IMR-90 (cell line): ENCODE measurements at regions not wholly inside any gene's neighbourhood (a gene's known extent, or its start where the extent isn't known, plus 50 kb on each side); places are given as distances from the start of the nearest gene placed in this dataset.

Source experiments
- BHLHE40 ChIP-seq: fragments of 150-350 bp; IDR thresholded peaks from 2 replicates; pipeline ENCODE4 v1.6.1; 2016; ENCODE audit warnings: mild to moderate bottlenecking, low read depth, low read length
- CEBPB ChIP-seq: IDR thresholded peaks from 2 replicates; pipeline ENCODE4 v1.6.1; 2012; ENCODE audit warnings: low read depth, low read length, improper control_type of control experiment
- FOS ChIP-seq: fragments of 150-350 bp; IDR thresholded peaks from 2 replicates; pipeline ENCODE4 v1.6.1; 2016; ENCODE audit warnings: low read depth, low read length
- MAFK ChIP-seq: IDR thresholded peaks from 2 replicates; pipeline ENCODE4 v1.6.1; 2012; ENCODE audit warnings: low read depth, low read length, improper control_type of control experiment
- MXI1 ChIP-seq: IDR thresholded peaks from 2 replicates; pipeline ENCODE4 v1.6.1; 2012; ENCODE audit warnings: low read depth, mild to moderate bottlenecking, low read length, moderate library complexity, borderline replicate concordance
- POLR2A ChIP-seq: IDR thresholded peaks from 2 replicates; pipeline ENCODE4 v1.6.1; 2012; ENCODE audit warnings: mild to moderate bottlenecking, low read depth, low read length
- RAD21 ChIP-seq: IDR thresholded peaks from 2 replicates; pipeline ENCODE4 v1.6.1; 2012; ENCODE audit warnings: low read length, improper control_type of control experiment
- RCOR1 ChIP-seq: IDR thresholded peaks from 2 replicates; pipeline ENCODE4 v1.6.1; 2012; ENCODE audit warnings: mild to moderate bottlenecking, low read length, improper control_type of control experiment; ENCODE audit not compliant: insufficient replicate concordance
- RFX5 ChIP-seq: IDR thresholded peaks from 2 replicates; pipeline ENCODE4 v1.8.0; 2012; ENCODE audit warnings: low read depth, mild to moderate bottlenecking, low read length, moderate library complexity
- SMC3 ChIP-seq: fragments of 150-350 bp; IDR thresholded peaks from 2 replicates; pipeline ENCODE4 v1.6.1; 2016; ENCODE audit warnings: low read depth, mild to moderate bottlenecking, antibody characterized with exemption, low read length, moderate library complexity
- TF ChIP-seq, protein P1 (sequence below): conservative IDR thresholded peaks from 2 replicates; pipeline ENCODE4 v1.5.1; 2012; ENCODE audit warnings: mild to moderate bottlenecking, low read depth, low read length, improper control_type of control experiment
- TF ChIP-seq, protein P2 (sequence below): fragments of 150-350 bp; IDR thresholded peaks from 2 replicates; pipeline ENCODE4 v1.6.1; 2017; ENCODE audit warnings: mild to moderate bottlenecking, antibody characterized with exemption, low read length, low read depth
- TF ChIP-seq, protein P3 (sequence below): fragments of 150-350 bp; IDR thresholded peaks from 2 replicates; pipeline ENCODE4 v1.6.1; 2016; ENCODE audit warnings: low read depth, mild to moderate bottlenecking, low read length, moderate library complexity, borderline replicate concordance

DNA sequence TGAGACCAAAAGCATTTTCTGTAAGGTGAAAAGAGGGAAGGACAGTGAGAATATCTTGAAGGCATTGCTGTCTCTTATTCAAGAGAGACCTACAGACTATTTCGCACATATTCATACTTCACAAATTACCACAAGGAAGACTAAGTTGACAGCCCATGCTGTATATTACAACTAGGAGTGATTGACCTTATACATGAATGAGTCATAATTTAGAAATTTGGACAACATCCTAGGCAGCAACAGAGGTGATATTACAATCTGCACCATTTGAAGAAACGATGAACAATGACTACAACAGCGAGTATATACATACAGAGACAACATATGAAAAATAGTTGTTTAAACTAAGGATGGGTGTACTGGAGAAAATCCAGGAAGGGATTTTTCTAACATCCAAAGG, 971.7 kb downstream of the CDH11 start:
- TF ChIP-seq, protein P1, sequence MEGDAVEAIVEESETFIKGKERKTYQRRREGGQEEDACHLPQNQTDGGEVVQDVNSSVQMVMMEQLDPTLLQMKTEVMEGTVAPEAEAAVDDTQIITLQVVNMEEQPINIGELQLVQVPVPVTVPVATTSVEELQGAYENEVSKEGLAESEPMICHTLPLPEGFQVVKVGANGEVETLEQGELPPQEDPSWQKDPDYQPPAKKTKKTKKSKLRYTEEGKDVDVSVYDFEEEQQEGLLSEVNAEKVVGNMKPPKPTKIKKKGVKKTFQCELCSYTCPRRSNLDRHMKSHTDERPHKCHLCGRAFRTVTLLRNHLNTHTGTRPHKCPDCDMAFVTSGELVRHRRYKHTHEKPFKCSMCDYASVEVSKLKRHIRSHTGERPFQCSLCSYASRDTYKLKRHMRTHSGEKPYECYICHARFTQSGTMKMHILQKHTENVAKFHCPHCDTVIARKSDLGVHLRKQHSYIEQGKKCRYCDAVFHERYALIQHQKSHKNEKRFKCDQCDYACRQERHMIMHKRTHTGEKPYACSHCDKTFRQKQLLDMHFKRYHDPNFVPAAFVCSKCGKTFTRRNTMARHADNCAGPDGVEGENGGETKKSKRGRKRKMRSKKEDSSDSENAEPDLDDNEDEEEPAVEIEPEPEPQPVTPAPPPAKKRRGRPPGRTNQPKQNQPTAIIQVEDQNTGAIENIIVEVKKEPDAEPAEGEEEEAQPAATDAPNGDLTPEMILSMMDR, result no peak
- no peak for TF ChIP-seq POLR2A
- TF ChIP-seq, protein P2, sequence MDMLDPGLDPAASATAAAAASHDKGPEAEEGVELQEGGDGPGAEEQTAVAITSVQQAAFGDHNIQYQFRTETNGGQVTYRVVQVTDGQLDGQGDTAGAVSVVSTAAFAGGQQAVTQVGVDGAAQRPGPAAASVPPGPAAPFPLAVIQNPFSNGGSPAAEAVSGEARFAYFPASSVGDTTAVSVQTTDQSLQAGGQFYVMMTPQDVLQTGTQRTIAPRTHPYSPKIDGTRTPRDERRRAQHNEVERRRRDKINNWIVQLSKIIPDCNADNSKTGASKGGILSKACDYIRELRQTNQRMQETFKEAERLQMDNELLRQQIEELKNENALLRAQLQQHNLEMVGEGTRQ, result no peak
- TF ChIP-seq RFX5, result no peak
- no peak for TF ChIP-seq MAFK
- TF ChIP-seq CEBPB, result no peak
- no peak for TF ChIP-seq SMC3
- TF ChIP-seq MXI1, result no peak
- no peak for TF ChIP-seq RAD21
- no peak for TF ChIP-seq RCOR1
- no peak for TF ChIP-seq FOS
- no peak for TF ChIP-seq BHLHE40
- TF ChIP-seq, protein P3, sequence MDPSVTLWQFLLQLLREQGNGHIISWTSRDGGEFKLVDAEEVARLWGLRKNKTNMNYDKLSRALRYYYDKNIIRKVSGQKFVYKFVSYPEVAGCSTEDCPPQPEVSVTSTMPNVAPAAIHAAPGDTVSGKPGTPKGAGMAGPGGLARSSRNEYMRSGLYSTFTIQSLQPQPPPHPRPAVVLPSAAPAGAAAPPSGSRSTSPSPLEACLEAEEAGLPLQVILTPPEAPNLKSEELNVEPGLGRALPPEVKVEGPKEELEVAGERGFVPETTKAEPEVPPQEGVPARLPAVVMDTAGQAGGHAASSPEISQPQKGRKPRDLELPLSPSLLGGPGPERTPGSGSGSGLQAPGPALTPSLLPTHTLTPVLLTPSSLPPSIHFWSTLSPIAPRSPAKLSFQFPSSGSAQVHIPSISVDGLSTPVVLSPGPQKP, result no peak
